Nephron progenitor cell (in vitro differentiated cells): ENCODE measurements at regions not wholly inside any gene's neighbourhood (a gene's known extent, or its start where the extent isn't known, plus 50 kb on each side); places are given as distances from the start of the nearest gene placed in this dataset.

ENCODE experiments used
- DNase-seq: peaks from one replicate; pipeline ENCODE4 v3.0.0; 2021
- H3K27ac Mint-ChIP-seq: 2 replicates; pipeline ENCODE4 v1.8.0; 2021; ENCODE audit warnings: mild to moderate bottlenecking, moderate library complexity, mixed read lengths
- H3K27me3 Mint-ChIP-seq: 2 replicates; pipeline ENCODE4 v1.8.0; 2021; ENCODE audit warnings: mild to moderate bottlenecking, low read depth, mixed read lengths; ENCODE audit not compliant: poor library complexity
- H3K36me3 Mint-ChIP-seq: 2 replicates; pipeline ENCODE4 v1.8.0; 2021; ENCODE audit warnings: low read depth, mixed read lengths
- H3K4me1 Mint-ChIP-seq: 2 replicates; pipeline ENCODE4 v1.8.0; 2021; ENCODE audit warnings: mixed read lengths
- H3K4me3 Mint-ChIP-seq: 2 replicates; pipeline ENCODE4 v1.8.0; 2021; ENCODE audit warnings: mild to moderate bottlenecking, moderate library complexity, mixed read lengths
- H3K9me3 Mint-ChIP-seq: 2 replicates; pipeline ENCODE4 v1.8.0; 2021; ENCODE audit warnings: mild to moderate bottlenecking, moderate library complexity, mixed read lengths
- CTCF ChIP-seq: fragments of 200-600 bp; sonication (generic); IDR thresholded peaks from 2 replicates; pipeline ENCODE4 v1.5.0; 2021; ENCODE audit warnings: antibody characterized with exemption

GRCh38 chr7:64114791-64115190, 69.6 kb downstream of the ZNF727 start:
- no peak for DNase-seq
- H3K27me3 Mint-ChIP-seq = no peaks in the 10 kb centered on the region
- H3K4me1 Mint-ChIP-seq = no peaks in the 10 kb centered on the region
- no peak overlapping the region for H3K27ac Mint-ChIP-seq
- H3K36me3 Mint-ChIP-seq = no peaks in the 10 kb centered on the region
- TF ChIP-seq CTCF = no peak
- no peak overlapping the region for H3K4me3 Mint-ChIP-seq
- peaks cover 58% of the 10 kb centered on the region for H3K9me3 Mint-ChIP-seq

- DNase-seq = no peak
- Mint-ChIP-seq H3K27me3 (peaks cover 6% of the 10 kb centered on the region), H3K4me3 (no peak overlapping the region), H3K36me3 (no peaks in the 10 kb centered on the region), H3K9me3 (peaks cover 91% of the 10 kb centered on the region), H3K4me1 (no peaks in the 10 kb centered on the region), H3K27ac (no peak overlapping the region)
- TF ChIP-seq CTCF = no peak
Measured at GRCh38 chr7:64131696-64132095, 75.3 kb upstream of the ZNF735 start.
